ENCODE measurements at regions not wholly inside any gene's neighbourhood (a gene's known extent, or its start where the extent isn't known, plus 50 kb on each side); places are given as distances from the start of the nearest gene placed in this dataset.

- intact Hi-C loops (cut with DNase I), result no loop called here
- DNase-seq (no peak), ATAC-seq (peak; percentile 28 to 64)
- H3K27me3 ChIP-seq (ENCODE audit: low read depth), result no peaks in the 10 kb centered on the region
- H3K4me3 ChIP-seq, result no peak overlapping the region
- H3K4me1 ChIP-seq, result peaks cover 34% of the 10 kb centered on the region
- H3K36me3 ChIP-seq, result no peaks in the 10 kb centered on the region
- H3K27ac ChIP-seq, result peak overlapping the region; percentile 11
- H3K9me3 ChIP-seq, result no peaks in the 10 kb centered on the region
- TF ChIP-seq CTCF (IDR thresholded peaks at IDR 0.05), result no peak
These were observed 55.6 kb downstream of the ZNF281 start for GRCh38 chr1:200354243-200354642.

- no peak for ATAC-seq
- intact Hi-C loops (cut with DNase I), result no loop called here
- H3K27ac ChIP-seq, result no peak overlapping the region
- H3K36me3 ChIP-seq, result no peaks in the 10 kb centered on the region
- H3K27me3 ChIP-seq (ENCODE audit: low read depth), result no peaks in the 10 kb centered on the region
- no peak for DNase-seq
- peaks cover 34% of the 10 kb centered on the region for H3K4me1 ChIP-seq
- H3K4me3 ChIP-seq, result no peak overlapping the region
- no peak for TF ChIP-seq CTCF (IDR thresholded peaks at IDR 0.05)
- H3K9me3 ChIP-seq, result no peaks in the 10 kb centered on the region
These were observed 56.6 kb downstream of the ZNF281 start for GRCh38 chr1:200353232-200353631.

- DNase-seq (no peak), ATAC-seq (peak; percentile 55 to 72)
- H3K9me3 ChIP-seq, result no peaks in the 10 kb centered on the region
- no peaks in the 10 kb centered on the region for H3K27me3 ChIP-seq (ENCODE audit: low read depth)
- peaks cover 34% of the 10 kb centered on the region for H3K4me1 ChIP-seq
- peak overlapping the region; percentile 15 for H3K4me3 ChIP-seq
- TF ChIP-seq CTCF (IDR thresholded peaks at IDR 0.05), result no peak
- intact Hi-C loops (cut with DNase I), result no loop called here
- peak overlapping the region; percentile 54 for H3K27ac ChIP-seq
- no peaks in the 10 kb centered on the region for H3K36me3 ChIP-seq
These were observed 57.8 kb downstream of the ZNF281 start for GRCh38 chr1:200351826-200352549.

- H3K27me3 ChIP-seq (ENCODE audit: low read depth), result no peaks in the 10 kb centered on the region
- H3K9me3 ChIP-seq, result no peaks in the 10 kb centered on the region
- no peak for ATAC-seq
- DNase-seq, result no peak
- H3K4me1 ChIP-seq, result peaks cover 34% of the 10 kb centered on the region
- no peak overlapping the region for H3K27ac ChIP-seq
- no peaks in the 10 kb centered on the region for H3K36me3 ChIP-seq
- TF ChIP-seq CTCF (IDR thresholded peaks at IDR 0.05), result no peak
- no peak overlapping the region for H3K4me3 ChIP-seq
- intact Hi-C loops (cut with DNase I), result no loop called here
These were observed 58.4 kb downstream of the ZNF281 start for GRCh38 chr1:200351425-200351824.

- no peaks in the 10 kb centered on the region for H3K9me3 ChIP-seq
These were observed 63.1 kb downstream of the ZNF281 start for GRCh38 chr1:200346700-200347099.

More at GRCh38 chr1:200346700-200347099, 63.1 kb downstream of the ZNF281 start:
- DNase-seq (no peak), ATAC-seq (peak in 1 of 2 donors; percentile 25)
- Histone ChIP-seq H3K36me3 (no peaks in the 10 kb centered on the region), H3K4me3 (no peak overlapping the region), H3K4me1 (peaks cover 2% of the 10 kb centered on the region), H3K27ac (no peak overlapping the region), H3K27me3 (ENCODE audit: low read depth) (no peaks in the 10 kb centered on the region)
- intact Hi-C loops (cut with DNase I), result no loop called here
- TF ChIP-seq CTCF (IDR thresholded peaks at IDR 0.05), result no peak

Data from lower lobe of right lung (tissue), 2 donors.